Ishikawa (cell line): ENCODE measurements at regions not wholly inside any gene's neighbourhood (a gene's known extent, or its start where the extent isn't known, plus 50 kb on each side); places are given as distances from the start of the nearest gene placed in this dataset.

ENCODE experiments used
- CEBPB ChIP-seq: IDR thresholded peaks from 2 replicates; pipeline ENCODE4 v1.6.1; 2012
- CREB1 ChIP-seq: IDR thresholded peaks from 2 replicates; pipeline ENCODE4 v1.6.1; 2012; ENCODE audit warnings: low read depth
- EGR1 ChIP-seq: IDR thresholded peaks from 2 replicates; pipeline ENCODE4 v1.6.1; 2012
- EP300 ChIP-seq: IDR thresholded peaks from 2 replicates; pipeline ENCODE4 v1.6.1; 2012; ENCODE audit warnings: borderline replicate concordance
- FOXM1 ChIP-seq: IDR thresholded peaks from 2 replicates; pipeline ENCODE4 v1.6.1; 2012; ENCODE audit warnings: low read depth, borderline replicate concordance
- MAX ChIP-seq: IDR thresholded peaks from 2 replicates; pipeline ENCODE4 v1.6.1; 2012
- NFIC ChIP-seq: IDR thresholded peaks from 2 replicates; pipeline ENCODE4 v1.6.1; 2012
- RAD21 ChIP-seq: IDR thresholded peaks from 2 replicates; pipeline ENCODE4 v1.6.1; 2012; ENCODE audit warnings: low read depth
- REST ChIP-seq: IDR thresholded peaks from 2 replicates; pipeline ENCODE4 v1.6.1; 2012; ENCODE audit warnings: low read depth, mild to moderate bottlenecking
- TAF1 ChIP-seq: IDR thresholded peaks from 2 replicates; pipeline ENCODE4 v1.6.1; 2012; ENCODE audit warnings: low read depth, mild to moderate bottlenecking
- TCF12 ChIP-seq: IDR thresholded peaks from 2 replicates; pipeline ENCODE4 v1.6.1; 2012; ENCODE audit warnings: low read depth
- TEAD4 ChIP-seq: IDR thresholded peaks from 2 replicates; pipeline ENCODE4 v1.6.1; 2012
- USF1 ChIP-seq: IDR thresholded peaks from 2 replicates; pipeline ENCODE4 v1.6.1; 2012
- YY1 ChIP-seq: IDR thresholded peaks from 2 replicates; pipeline ENCODE4 v1.6.1; 2012; ENCODE audit warnings: low read depth
- ZBTB7A ChIP-seq: IDR thresholded peaks from 2 replicates; pipeline ENCODE4 v1.6.1; 2012; ENCODE audit warnings: low read depth

- TF ChIP-seq TEAD4 (no peak), MAX (no peak), ZBTB7A (no peak), RAD21 (no peak), FOXM1 (no peak), CEBPB (no peak), REST (no peak), YY1 (no peak), TAF1 (no peak), TCF12 (no peak), CREB1 (no peak), EGR1 (no peak), USF1 (no peak), NFIC (no peak), EP300 (no peak)
These were observed 168.3 kb upstream of the RPS6KA3 start for GRCh38 chrX:20434986-20435385.

GRCh38 chrX:20433388-20433775 lies 166.7 kb upstream of the RPS6KA3 start:
- TF ChIP-seq CREB1 (no peak), ZBTB7A (no peak), USF1 (no peak), FOXM1 (no peak), EGR1 (no peak), EP300 (no peak), RAD21 (no peak)

- TF ChIP-seq REST (no peak), NFIC (no peak), CREB1 (no peak), MAX (no peak), RAD21 (no peak), TAF1 (no peak), TCF12 (no peak), USF1 (no peak), ZBTB7A (no peak), YY1 (no peak), EGR1 (no peak), TEAD4 (no peak), FOXM1 (no peak), CEBPB (no peak), EP300 (no peak)
These were observed 166.2 kb upstream of the RPS6KA3 start for GRCh38 chrX:20432746-20433387.

- TF ChIP-seq TAF1 (no peak), REST (no peak), ZBTB7A (no peak), TEAD4 (no peak), NFIC (no peak), TCF12 (no peak), CREB1 (no peak), CEBPB (no peak)
These were observed 165.3 kb upstream of the RPS6KA3 start for GRCh38 chrX:20432048-20432447.
